ENCODE measurements at regions not wholly inside any gene's neighbourhood (a gene's known extent, or its start where the extent isn't known, plus 50 kb on each side); places are given as distances from the start of the nearest gene placed in this dataset.

DNA sequence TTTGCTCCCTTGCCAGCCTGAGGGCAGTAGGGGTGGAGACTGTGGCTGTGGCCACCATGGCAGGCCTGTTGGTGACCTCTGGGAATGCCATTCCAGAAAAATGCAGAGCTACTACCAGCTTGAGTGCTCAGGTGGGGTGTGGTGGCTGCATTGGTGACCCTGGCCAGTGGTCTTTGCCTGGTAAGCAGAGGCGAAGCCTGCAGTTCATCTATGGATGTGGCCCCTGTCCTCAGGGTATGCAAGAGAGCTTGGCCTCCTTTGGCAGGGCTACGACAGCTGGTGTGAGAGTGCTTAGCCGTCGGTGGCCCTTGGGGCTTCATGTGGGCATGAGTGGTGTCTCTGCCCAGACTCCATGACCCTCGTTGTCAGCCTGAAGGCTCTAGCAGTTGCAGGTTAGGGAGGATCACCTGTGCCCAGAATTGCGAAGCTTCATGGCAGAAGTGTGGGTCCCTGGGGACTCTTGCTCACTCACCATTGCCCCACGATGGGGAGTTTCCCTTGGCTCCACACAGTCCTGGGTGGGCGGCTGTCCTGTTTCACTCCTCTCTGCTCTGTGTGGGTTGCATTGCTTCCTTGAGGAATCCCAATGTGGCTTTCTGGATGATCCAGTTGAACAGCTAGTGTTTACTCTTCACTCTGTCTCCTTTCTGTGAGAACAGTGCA is 117.9 kb upstream of the CDH12 start:
- no peak for DNase-seq

- DNase-seq, result no peak
These were observed 117.3 kb upstream of the CDH12 start for GRCh38 chr5:22970491-22970890.

- no peak for DNase-seq
These were observed 115.2 kb upstream of the CDH12 start for GRCh38 chr5:22968386-22968785.

DNA sequence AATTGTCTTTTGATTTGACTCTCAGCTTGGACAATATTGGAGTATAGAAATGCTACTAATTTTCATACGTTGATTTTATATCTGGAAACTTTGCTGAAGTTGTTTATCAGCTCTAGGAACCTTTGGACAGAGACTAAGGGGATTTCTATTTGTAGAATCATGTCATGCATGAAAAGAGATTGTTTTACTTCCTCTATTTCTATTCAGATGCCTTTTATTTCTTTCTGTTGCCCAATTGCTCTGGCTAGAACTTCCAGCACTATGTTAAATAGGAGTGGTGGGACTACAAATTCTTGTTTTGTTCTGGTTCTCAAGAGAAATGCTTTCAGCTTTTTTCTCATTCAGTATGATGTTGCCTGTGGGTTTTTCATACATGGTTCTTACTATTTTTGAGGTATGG is 112.8 kb upstream of the CDH12 start:
- no peak for DNase-seq

DNA sequence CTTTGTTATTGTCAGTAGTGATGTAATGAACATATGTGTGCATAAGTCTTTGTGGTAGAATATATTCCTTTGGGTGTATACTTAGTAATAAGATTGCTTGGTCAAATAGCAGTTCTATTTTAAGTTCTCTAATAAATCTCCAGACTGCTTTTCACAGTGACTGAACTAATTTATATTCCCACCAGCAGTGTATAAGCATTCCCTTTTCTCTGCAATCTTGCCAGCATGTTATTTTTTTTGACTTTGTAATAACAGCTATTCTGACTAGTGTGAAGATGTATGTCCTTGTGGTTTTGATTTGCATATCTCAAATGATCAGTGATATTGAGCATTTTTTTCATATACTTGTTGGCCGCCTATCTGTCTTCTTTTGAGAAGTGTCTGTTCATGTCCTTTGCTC is 111.5 kb upstream of the CDH12 start:
- no peak for DNase-seq

- DNase-seq, result no peak
These were observed 105.5 kb upstream of the CDH12 start for GRCh38 chr5:22958462-22959262.

- DNase-seq, result no peak
These were observed 94.8 kb upstream of the CDH12 start for GRCh38 chr5:22947921-22948320.

DNA sequence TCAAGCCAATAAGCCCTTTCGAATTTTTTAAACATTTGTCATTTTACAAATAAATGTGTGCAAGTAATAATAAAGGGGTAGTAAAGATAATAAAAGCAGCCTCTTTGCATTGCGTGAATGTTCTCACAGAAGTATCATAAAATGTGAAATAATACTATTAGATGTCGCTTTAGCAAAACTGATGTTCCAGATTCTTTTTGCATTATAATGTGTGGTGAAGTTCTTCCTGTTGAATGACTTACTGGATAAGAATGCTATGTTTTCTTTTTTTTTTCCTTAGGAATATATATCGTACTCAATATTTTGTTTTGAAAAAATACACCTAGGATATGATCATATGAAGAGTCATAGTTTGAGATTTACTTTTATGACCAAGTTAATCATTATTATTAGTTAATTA is 85.2 kb upstream of the CDH12 start:
- DNase-seq, result no peak

DNA sequence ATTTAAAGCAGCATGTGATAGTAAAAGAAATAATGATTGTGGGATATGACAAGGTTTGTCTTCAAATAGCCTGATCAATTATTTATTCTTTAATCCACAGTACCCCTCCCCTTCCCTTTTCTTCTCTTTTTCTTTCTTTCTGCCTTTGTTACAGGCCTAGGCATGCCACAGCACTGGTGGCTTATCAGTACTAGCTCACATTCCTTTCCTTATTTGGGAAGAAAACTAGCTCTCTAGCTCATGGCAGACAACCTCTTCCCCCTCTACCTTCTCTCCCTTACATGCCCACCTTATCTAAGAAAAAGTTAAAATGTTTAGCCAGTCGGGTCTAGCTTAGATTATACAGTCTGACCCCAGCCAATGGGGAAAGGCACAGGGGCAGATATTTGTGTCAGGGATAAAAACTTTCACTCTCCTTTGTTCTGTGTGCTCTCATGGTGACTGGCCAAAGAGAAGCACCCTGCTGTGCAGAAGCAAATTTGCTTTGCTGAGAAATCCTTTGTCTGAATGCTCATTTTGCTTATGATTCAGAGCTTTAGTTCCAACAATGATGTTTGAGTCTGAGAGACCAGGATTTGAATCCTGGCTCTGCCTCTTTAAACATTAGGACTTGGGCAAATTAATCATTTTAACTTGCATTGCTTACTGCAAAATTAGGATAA is 75.8 kb upstream of the CDH12 start:
- DNase-seq, result no peak

- no peak for DNase-seq
These were observed 73.4 kb upstream of the CDH12 start for GRCh38 chr5:22926574-22926973.

GRCh38 chr5:22918511-22918910 is 65.4 kb upstream of the CDH12 start:
- DNase-seq, result no peak

GRCh38 chr5:22916393-22916792 is 63.2 kb upstream of the CDH12 start:
- no peak for DNase-seq

DNA sequence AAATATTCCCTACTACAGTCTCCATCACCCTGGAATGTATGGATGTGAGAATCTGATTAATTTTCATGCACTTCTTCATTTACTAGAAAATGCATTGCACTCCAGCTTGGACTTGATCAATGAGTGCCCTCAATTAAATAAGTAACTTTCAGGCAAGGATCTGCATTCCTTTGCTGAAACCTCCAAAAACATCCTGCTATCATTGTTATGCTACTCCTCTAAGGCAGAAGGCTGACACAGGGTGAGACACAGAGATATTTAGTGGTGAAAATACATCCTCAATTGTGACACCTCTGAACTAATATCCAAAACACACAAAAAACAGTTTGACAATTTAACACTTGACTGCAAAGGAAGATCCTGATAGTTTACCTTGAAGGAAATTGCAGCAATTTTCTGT is 57.9 kb upstream of the CDH12 start:
- DNase-seq, result no peak

GRCh38 chr5:22910523-22910922 is 57.4 kb upstream of the CDH12 start:
- no peak for DNase-seq

GRCh38 chr5:22908586-22908985 is 55.4 kb upstream of the CDH12 start:
- DNase-seq, result peak; percentile 2

GRCh38 chr5:22908129-22908528 is 55.0 kb upstream of the CDH12 start:
- no peak for DNase-seq
